Central memory CD8-positive, alpha-beta T cell (primary cell): ENCODE measurements at regions not wholly inside any gene's neighbourhood (a gene's known extent, or its start where the extent isn't known, plus 50 kb on each side); places are given as distances from the start of the nearest gene placed in this dataset.
"Not testable (repeated sequence)": the region's sequence is repeated elsewhere in the genome, so short reads cannot be mapped to it uniquely, and the experiment has no call there.

Experiments used
- ATAC-seq: fragments of 150-1000 bp; cut with Tn5 transposase; replicated peaks from 2 replicates; pipeline ENCODE4 v1.10.0; 2022; ENCODE audit warnings: mild to moderate bottlenecking, moderate FRiP score, moderate number of reproducible peaks; ENCODE audit not compliant: poor library complexity, severe bottlenecking; ENCODE audit errors: extremely low read depth
- DNase-seq, 2 donors: peaks; one replicate each; pipeline ENCODE4 v3.0.0; 2021; ENCODE audit warnings: low spot score in 2 of 2
- H3K27ac Mint-ChIP-seq: one replicate; pipeline ENCODE4 v1.8.0; 2022; ENCODE audit warnings: low read depth, mild to moderate bottlenecking, moderate library complexity, mixed read lengths
- H3K27me3 Mint-ChIP-seq: one replicate; pipeline ENCODE4 v1.8.0; 2022; ENCODE audit warnings: mixed read lengths
- H3K36me3 Mint-ChIP-seq: one replicate; pipeline ENCODE4 v1.8.0; 2022; ENCODE audit warnings: mild to moderate bottlenecking, moderate library complexity, mixed read lengths; ENCODE audit not compliant: insufficient read depth
- H3K4me1 Mint-ChIP-seq: one replicate; pipeline ENCODE4 v1.8.0; 2022; ENCODE audit warnings: mixed read lengths
- H3K4me3 Mint-ChIP-seq: one replicate; pipeline ENCODE4 v1.8.0; 2022; ENCODE audit warnings: mild to moderate bottlenecking, moderate library complexity, mixed read lengths
- H3K9me3 Mint-ChIP-seq: one replicate; pipeline ENCODE4 v1.8.0; 2022; ENCODE audit warnings: mixed read lengths

- H3K27ac Mint-ChIP-seq, H3K27me3 Mint-ChIP-seq, ATAC-seq, H3K36me3 Mint-ChIP-seq, DNase-seq, H3K4me3 Mint-ChIP-seq, H3K9me3 Mint-ChIP-seq, H3K4me1 Mint-ChIP-seq: not testable (repeated sequence)
These were observed 281.6 kb upstream of the NOTCH2NLA start for GRCh38 chr1:146510248-146510983.

DNA sequence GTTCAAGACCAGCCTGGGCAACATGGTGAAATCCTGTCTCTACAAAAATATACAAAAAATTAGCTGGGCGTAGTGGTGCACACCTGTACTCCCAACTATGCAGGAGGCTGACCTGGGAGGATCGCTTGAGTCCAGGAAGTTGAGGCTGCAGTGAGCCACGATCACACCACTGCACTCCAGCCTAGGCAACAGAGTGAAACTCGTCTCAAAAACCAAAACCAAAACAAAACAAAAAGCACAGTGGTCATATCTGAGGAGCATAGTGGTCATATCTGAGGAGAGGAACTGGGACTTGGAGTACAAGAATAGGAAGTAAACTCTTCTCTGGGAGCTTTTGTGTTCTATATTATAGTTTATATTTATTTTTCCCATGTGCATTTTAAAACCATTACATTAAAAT, 275.3 kb upstream of the NOTCH2NLA start:
- not testable (repeated sequence) for H3K9me3 Mint-ChIP-seq, H3K27ac Mint-ChIP-seq, ATAC-seq, H3K4me3 Mint-ChIP-seq, H3K36me3 Mint-ChIP-seq, H3K4me1 Mint-ChIP-seq, DNase-seq
- H3K27me3 Mint-ChIP-seq = peaks cover 10% of the 10 kb centered on the region

GRCh38 chr1:146487555-146487954, 258.7 kb upstream of the NOTCH2NLA start:
- H3K9me3 Mint-ChIP-seq, DNase-seq, H3K4me3 Mint-ChIP-seq, H3K36me3 Mint-ChIP-seq, H3K27ac Mint-ChIP-seq, ATAC-seq, H3K27me3 Mint-ChIP-seq, H3K4me1 Mint-ChIP-seq: not testable (repeated sequence)

- not testable (repeated sequence) for H3K36me3 Mint-ChIP-seq, H3K4me1 Mint-ChIP-seq, H3K4me3 Mint-ChIP-seq, H3K27me3 Mint-ChIP-seq, H3K9me3 Mint-ChIP-seq, DNase-seq, ATAC-seq, H3K27ac Mint-ChIP-seq
These were observed 258.3 kb upstream of the NOTCH2NLA start for GRCh38 chr1:146487155-146487554.

GRCh38 chr1:146486300-146487014, 257.6 kb upstream of the NOTCH2NLA start:
- not testable (repeated sequence) for H3K27ac Mint-ChIP-seq, H3K27me3 Mint-ChIP-seq, DNase-seq, H3K4me3 Mint-ChIP-seq, ATAC-seq, H3K4me1 Mint-ChIP-seq, H3K36me3 Mint-ChIP-seq, H3K9me3 Mint-ChIP-seq

DNA sequence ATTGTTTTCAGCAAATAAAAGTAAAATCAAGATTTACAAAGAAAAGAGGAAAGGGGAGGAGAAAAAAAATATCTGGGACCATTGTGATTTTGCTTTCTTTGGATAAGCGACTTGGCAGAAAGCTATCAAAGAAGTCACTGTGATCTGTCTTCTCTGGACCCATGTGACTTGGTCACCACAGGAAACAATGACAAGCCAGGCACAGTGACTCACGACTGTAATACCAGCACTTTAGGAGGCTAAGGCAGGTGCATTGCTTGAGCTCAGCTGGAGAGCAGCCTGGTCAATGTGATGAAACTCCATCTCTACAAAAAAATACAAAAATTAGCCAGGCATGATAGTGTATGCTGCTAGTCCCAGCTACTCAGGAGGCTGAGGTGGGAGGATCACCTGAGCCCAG, 255.4 kb upstream of the NOTCH2NLA start:
- not testable (repeated sequence) for H3K27ac Mint-ChIP-seq, H3K4me3 Mint-ChIP-seq, H3K27me3 Mint-ChIP-seq, H3K4me1 Mint-ChIP-seq, H3K36me3 Mint-ChIP-seq, DNase-seq, H3K9me3 Mint-ChIP-seq
- ATAC-seq = peak; percentile 70

GRCh38 chr1:146479188-146479587, 250.4 kb upstream of the NOTCH2NLA start:
- H3K36me3 Mint-ChIP-seq, DNase-seq, H3K4me1 Mint-ChIP-seq, H3K27ac Mint-ChIP-seq, H3K4me3 Mint-ChIP-seq, H3K27me3 Mint-ChIP-seq, H3K9me3 Mint-ChIP-seq, ATAC-seq: not testable (repeated sequence)

- not testable (repeated sequence) for H3K4me1 Mint-ChIP-seq
These were observed 249.4 kb upstream of the NOTCH2NLA start for GRCh38 chr1:146478125-146478720.

GRCh38 chr1:146475086-146475485, 246.3 kb upstream of the NOTCH2NLA start:
- not testable (repeated sequence) for DNase-seq, H3K9me3 Mint-ChIP-seq, ATAC-seq, H3K36me3 Mint-ChIP-seq, H3K27ac Mint-ChIP-seq, H3K4me3 Mint-ChIP-seq, H3K27me3 Mint-ChIP-seq
- H3K4me1 Mint-ChIP-seq = peaks cover 11% of the 10 kb centered on the region

More at GRCh38 chr1:146478125-146478720, 249.4 kb upstream of the NOTCH2NLA start:
- not testable (repeated sequence) for H3K27ac Mint-ChIP-seq, H3K27me3 Mint-ChIP-seq, H3K9me3 Mint-ChIP-seq, ATAC-seq, DNase-seq, H3K4me3 Mint-ChIP-seq, H3K36me3 Mint-ChIP-seq

DNA sequence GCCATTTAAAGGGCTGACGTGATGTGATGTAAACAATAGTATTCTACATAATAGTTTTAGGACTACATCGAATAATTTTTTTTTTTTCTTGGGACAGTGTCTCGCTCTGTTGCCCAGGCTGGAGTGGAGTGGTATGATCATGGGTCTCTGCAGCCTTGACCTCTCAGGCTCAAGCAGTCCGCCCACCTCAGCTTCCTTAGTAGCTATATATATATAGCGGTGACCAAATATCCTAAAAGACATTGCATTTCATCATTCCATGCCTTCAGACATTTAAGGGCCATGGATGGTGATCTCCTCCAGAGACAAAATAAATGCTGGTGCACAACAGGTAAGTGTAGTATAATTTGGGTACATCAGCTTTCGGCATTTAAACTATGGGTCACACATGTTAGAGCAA, 245.4 kb upstream of the NOTCH2NLA start:
- not testable (repeated sequence) for H3K36me3 Mint-ChIP-seq, H3K27me3 Mint-ChIP-seq, H3K27ac Mint-ChIP-seq, H3K9me3 Mint-ChIP-seq, ATAC-seq, DNase-seq, H3K4me3 Mint-ChIP-seq
- peaks cover 11% of the 10 kb centered on the region for H3K4me1 Mint-ChIP-seq

DNA sequence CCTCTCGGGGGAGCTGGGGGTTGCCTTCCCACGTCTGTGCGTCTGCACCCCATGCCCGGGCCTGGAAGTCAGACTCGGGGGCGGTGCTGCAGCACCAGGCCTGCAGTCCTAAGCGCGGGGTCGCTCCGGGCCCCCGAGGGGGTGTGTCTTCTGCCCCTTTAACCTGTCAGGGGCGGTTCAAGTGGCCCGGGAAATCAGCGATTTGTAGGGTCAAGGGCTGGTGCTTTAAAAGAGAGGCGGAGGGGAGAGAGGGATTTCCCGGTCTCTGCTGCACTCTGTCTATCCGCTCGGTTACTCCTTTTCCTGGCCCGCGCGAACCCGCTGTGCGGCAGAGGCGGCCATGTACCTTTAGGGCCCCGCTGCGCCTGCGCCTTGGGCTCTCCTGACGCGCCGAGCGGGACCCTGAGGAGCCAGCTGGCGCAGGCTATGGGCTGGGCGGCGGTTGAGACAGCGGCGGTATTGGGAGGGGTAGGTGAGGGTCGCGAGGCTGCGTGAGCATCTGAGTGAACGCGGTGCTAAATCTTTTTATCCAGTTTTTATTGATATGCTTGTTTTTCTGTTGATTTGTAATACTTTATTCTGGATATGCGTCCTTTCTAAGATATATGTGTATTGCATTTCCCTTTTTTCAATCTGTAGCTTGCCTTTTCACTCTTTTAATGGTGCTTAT, 243.5 kb upstream of the NOTCH2NLA start:
- H3K27me3 Mint-ChIP-seq, H3K27ac Mint-ChIP-seq, H3K36me3 Mint-ChIP-seq, H3K9me3 Mint-ChIP-seq, H3K4me1 Mint-ChIP-seq: not testable (repeated sequence)
- DNase-seq (peak; percentile 48 to 53), ATAC-seq (peak; percentile 96)
- peak overlapping the region; percentile 78 for H3K4me3 Mint-ChIP-seq

DNA sequence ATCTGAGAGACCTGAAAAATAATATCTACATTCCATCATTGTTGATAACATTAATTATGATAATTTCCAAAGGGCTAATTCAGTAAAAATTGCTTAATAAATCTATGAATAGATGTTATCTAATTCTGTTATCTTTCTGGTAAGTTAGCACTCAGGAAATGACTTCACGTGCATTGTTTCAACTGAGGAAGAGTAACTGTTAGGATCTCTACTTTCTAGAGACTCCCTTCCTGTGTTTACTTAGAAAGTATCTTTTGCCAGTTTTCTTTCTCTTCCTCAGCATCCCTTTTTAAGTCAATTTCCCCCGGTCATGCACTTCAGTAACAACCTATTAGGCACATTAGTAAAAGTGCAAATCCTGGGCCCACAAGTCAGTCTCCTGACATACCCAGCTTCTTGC, 231.1 kb upstream of the NOTCH2NLA start:
- not testable (repeated sequence) for H3K4me3 Mint-ChIP-seq, ATAC-seq, DNase-seq

More for the DNA sequence above, 231.1 kb upstream of the NOTCH2NLA start:
- not testable (repeated sequence) for H3K4me1 Mint-ChIP-seq, H3K27me3 Mint-ChIP-seq, H3K36me3 Mint-ChIP-seq, H3K9me3 Mint-ChIP-seq, H3K27ac Mint-ChIP-seq
